Large intestine (tissue), 3 donors: ENCODE measurements at regions not wholly inside any gene's neighbourhood (a gene's known extent, or its start where the extent isn't known, plus 50 kb on each side); places are given as distances from the start of the nearest gene placed in this dataset.

Experiments used
- DNase-seq, 2 donors: peaks; one replicate each; pipeline versions ENCODE4 v3.0.0 to v3.0.0-alpha.2; 2013
- H3K27ac ChIP-seq: one replicate; pipeline ENCODE4 v1.5.1; 2013; ENCODE audit warnings: low read length
- H3K27me3 ChIP-seq: 2 replicates; pipeline ENCODE4 v1.6.1; 2013; ENCODE audit warnings: low read length; ENCODE audit not compliant: control insufficient read depth, insufficient read depth
- H3K36me3 ChIP-seq: 2 replicates; pipeline ENCODE4 v1.6.1; 2013; ENCODE audit warnings: low read length; ENCODE audit not compliant: control insufficient read depth, insufficient read depth
- H3K4me1 ChIP-seq: one replicate; pipeline ENCODE4 v1.6.1; 2013; ENCODE audit warnings: low read length; ENCODE audit not compliant: control insufficient read depth, insufficient read depth
- H3K4me3 ChIP-seq: one replicate; pipeline ENCODE4 v1.5.1; 2013; ENCODE audit warnings: low read length
- H3K9me3 ChIP-seq: one replicate; pipeline ENCODE4 v1.6.1; 2013; ENCODE audit warnings: mild to moderate bottlenecking, low read depth, low read length, moderate library complexity; ENCODE audit not compliant: control insufficient read depth
- WGBS: methylation state at CpG from one replicate; pipeline ENCODE4 v1.1.5; 2013; ENCODE audit warnings: low lambda C conversion rate; ENCODE audit not compliant: insufficient coverage; 5-methylcytosine and 5-hydroxymethylcytosine counted together

DNA sequence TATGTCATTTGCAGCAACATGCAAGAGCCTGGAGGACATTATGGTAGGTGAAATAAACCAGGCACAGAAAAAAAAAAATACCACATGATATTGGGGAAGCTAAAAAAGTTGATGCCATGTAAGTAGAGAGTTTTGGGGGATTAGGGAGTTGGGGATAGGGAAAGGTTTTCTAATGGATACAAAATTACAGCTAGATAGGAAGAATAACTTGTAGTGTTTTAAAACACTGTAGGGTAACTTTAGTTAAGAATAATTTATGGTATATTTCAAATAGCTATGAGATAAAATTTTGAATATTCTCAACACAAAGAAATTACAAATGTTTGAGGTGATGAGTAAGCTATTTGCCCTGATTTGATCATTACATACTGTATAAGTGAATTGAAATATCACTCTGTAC, 1456.7 kb upstream of the MIR17HG start:
- Histone ChIP-seq H3K9me3 (no peaks in the 10 kb centered on the region), H3K27ac (no peak overlapping the region), H3K4me3 (no peak overlapping the region), H3K36me3 (no peaks in the 10 kb centered on the region), H3K27me3 (no peaks in the 10 kb centered on the region), H3K4me1 (no peaks in the 10 kb centered on the region)
- DNase-seq: no peak

DNA sequence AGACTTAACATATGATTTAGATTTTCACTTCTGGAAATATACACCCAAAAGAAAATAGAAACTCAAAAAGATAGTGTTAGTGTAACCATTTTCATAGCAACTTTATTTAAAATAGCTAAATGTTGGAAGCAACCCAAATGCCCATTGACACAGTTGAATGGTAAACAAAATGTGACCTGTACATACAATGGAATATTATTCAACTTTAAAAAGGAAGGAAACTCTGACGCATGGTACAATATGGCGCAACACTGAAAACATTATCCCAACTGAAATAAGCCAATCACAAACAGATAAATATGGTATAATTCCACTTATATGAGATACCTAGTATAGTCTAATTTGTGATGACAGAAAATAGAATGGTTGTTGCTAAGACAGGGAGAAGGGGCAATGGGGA, 1456.1 kb upstream of the MIR17HG start:
- H3K27me3 ChIP-seq: no peaks in the 10 kb centered on the region
- H3K9me3 ChIP-seq: no peaks in the 10 kb centered on the region
- no peak for DNase-seq
- WGBS: 100% methylated on average over 1 of the region's 2 CpGs
- no peaks in the 10 kb centered on the region for H3K4me1 ChIP-seq
- no peak overlapping the region for H3K27ac ChIP-seq
- H3K4me3 ChIP-seq: no peak overlapping the region
- H3K36me3 ChIP-seq: no peaks in the 10 kb centered on the region

DNA sequence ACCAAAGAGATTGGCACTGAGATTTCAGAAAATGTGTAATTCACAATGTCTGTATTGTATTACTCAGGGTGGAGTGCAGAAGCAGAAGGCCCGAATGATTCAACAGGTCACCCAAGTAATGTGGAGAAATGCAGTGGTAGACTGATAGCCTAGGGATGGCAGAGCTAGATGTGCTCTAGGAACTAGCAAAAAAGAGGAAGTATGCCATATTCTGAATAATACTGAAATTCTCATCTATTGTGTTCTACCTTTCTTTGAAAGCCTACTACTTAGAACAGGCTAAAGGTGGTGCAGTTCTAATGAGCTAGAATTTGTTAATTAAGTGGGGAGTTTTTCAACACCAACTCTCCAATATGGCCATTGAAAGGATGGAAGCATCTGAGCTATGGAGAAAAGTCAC, 1449.8 kb upstream of the MIR17HG start:
- no peak overlapping the region for H3K4me3 ChIP-seq
- H3K9me3 ChIP-seq: no peaks in the 10 kb centered on the region
- no peak for DNase-seq
- 83% methylated on average over 1 of the region's 1 CpG for WGBS
- H3K4me1 ChIP-seq: no peaks in the 10 kb centered on the region
- no peaks in the 10 kb centered on the region for H3K27me3 ChIP-seq
- H3K36me3 ChIP-seq: no peaks in the 10 kb centered on the region
- no peak overlapping the region for H3K27ac ChIP-seq

DNA sequence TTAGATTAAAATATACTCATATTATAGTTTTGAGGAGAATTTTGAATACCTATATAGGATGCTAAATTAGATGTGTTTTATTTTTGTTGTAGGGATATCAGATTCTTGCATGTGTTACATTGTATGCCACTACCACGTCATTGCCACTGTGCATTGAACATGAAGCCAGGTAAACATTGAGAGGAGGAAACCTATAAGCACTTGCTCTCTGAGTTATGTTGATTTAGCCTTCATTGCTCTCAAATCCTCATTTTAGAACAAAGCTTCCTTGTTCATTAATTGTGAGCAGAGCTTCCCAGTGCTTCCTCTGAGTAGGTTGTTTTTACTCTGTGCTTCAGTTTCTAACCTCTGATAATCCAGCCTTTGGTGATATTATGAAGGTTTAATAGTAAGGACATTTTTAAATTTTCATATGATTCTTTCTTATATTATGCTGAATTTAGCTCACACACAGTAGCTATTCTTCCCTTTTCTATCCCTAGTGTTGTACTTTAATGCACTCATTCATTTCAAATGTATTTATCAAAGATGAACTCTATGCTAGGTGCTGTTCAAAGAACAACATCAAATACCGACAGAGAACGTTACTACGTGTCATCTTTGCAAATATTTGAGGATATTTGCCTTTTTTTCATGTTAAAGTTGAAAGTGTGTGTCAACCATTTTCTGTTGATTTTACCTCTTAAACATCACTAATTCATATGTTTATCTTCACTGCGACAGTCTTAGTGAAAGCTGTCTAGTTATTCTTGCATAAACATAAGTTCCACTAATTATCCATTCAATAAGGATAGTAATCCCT, 1448.0 kb upstream of the MIR17HG start:
- Histone ChIP-seq H3K4me1 (no peaks in the 10 kb centered on the region), H3K27me3 (no peaks in the 10 kb centered on the region), H3K36me3 (no peaks in the 10 kb centered on the region), H3K27ac (no peak overlapping the region), H3K4me3 (no peak overlapping the region), H3K9me3 (no peaks in the 10 kb centered on the region)
- 79% methylated on average over 4 of the region's 5 CpGs for WGBS
- no peak for DNase-seq

DNA sequence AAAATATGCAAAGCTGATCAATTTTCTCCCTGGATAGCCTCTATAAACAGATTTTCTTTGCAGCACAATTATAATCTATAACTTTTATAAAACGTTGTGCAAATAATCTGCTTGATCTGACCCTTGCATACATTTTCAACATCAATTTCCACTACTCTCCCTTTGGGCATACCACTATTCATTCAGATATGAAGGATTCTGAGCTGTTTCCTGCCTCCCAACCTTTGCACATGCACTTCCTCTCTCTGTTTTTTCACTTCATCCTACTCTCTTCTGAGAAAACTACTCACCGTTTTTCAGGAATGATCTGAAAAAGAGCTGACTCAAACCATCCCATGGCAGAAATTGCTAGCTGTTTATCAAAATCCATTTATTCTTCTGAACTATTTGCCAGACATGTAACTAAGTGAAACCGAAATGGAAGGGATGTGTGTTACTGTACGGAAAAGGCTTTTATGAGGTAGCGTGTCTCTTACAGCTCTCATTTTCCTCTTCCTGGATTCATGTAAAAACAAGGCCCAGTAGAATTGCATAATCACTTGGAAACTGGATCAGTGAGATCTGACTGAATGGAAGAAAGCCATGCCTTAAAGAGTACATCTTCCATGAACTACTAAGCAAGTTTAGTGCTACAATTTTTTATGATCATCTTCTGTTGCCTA, 1447.3 kb upstream of the MIR17HG start:
- DNase-seq: no peak
- 100% methylated on average over 3 of the region's 5 CpGs for WGBS
- no peak overlapping the region for H3K27ac ChIP-seq
- H3K27me3 ChIP-seq: no peaks in the 10 kb centered on the region
- no peaks in the 10 kb centered on the region for H3K4me1 ChIP-seq
- H3K4me3 ChIP-seq: no peak overlapping the region
- no peaks in the 10 kb centered on the region for H3K9me3 ChIP-seq
- H3K36me3 ChIP-seq: no peaks in the 10 kb centered on the region

DNA sequence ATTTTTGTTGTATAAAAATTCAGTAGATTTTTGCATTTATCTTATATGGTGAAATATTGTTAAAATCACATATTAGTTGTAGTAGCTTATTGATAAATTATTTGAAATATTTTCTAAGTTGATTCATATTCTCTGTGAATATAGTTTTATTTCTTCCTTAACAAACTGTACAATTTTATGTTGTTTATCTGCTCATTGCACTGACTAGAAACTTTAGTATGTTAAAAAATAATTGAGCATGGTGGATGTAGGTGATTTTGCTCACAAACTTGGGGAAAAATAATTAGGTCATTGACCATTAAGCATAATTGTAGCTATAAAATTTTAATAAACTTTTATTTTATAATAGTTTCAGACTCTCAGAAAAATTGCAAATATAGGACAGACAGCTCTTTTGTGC, 1445.3 kb upstream of the MIR17HG start:
- Histone ChIP-seq H3K27ac (no peak overlapping the region), H3K36me3 (no peaks in the 10 kb centered on the region), H3K9me3 (no peaks in the 10 kb centered on the region), H3K4me3 (no peak overlapping the region), H3K27me3 (no peaks in the 10 kb centered on the region), H3K4me1 (no peaks in the 10 kb centered on the region)
- DNase-seq: no peak

DNA sequence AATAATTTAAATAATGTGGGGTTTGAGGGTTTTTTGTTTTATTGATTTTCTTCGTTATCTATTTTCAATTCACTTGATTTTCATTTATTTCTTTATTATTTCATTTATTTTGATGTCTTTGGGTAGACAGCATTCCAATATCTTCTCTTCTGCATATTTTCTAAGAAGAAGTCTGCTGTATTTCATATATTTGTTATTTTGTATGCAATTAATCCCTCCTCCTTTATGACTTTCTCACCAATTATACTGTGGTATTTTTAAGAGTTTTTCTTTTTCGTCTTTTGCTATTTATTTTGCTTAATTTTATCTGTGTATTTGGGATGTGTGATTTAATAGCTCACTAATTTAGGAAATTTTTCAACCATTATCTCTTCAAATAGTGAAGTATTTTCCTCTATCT, 1444.4 kb upstream of the MIR17HG start:
- H3K27ac ChIP-seq: no peak overlapping the region
- H3K4me1 ChIP-seq: no peaks in the 10 kb centered on the region
- H3K36me3 ChIP-seq: no peaks in the 10 kb centered on the region
- WGBS: 64% methylated on average over 2 of the region's 2 CpGs
- H3K9me3 ChIP-seq: no peaks in the 10 kb centered on the region
- no peaks in the 10 kb centered on the region for H3K27me3 ChIP-seq
- no peak overlapping the region for H3K4me3 ChIP-seq
- no peak for DNase-seq

DNA sequence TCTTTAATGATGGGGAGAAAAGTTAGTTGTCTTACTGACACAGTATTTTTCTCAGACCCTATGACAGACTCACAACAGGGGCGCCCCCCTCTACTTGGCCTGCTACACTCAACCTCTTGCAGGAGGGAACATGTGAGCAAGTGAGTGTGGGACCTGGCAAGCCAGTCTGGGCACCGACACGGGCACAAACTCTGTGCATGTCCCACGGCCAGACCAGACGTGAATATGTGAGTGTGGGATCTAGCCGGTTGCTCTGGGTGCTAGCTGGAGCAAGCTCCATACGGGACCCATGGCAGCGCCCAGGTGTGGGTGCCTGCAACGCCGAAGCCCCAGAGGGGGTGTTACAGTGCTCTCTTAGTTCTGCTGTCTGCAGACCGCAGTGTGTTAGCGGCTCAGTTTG, 1437.3 kb upstream of the MIR17HG start:
- Histone ChIP-seq H3K4me1 (no peaks in the 10 kb centered on the region), H3K27ac (no peak overlapping the region), H3K4me3 (no peak overlapping the region), H3K27me3 (no peaks in the 10 kb centered on the region), H3K36me3 (no peaks in the 10 kb centered on the region), H3K9me3 (no peaks in the 10 kb centered on the region)
- DNase-seq: no peak
- no CpG with 5 or more reads among the region's 12 CpGs for WGBS

DNA sequence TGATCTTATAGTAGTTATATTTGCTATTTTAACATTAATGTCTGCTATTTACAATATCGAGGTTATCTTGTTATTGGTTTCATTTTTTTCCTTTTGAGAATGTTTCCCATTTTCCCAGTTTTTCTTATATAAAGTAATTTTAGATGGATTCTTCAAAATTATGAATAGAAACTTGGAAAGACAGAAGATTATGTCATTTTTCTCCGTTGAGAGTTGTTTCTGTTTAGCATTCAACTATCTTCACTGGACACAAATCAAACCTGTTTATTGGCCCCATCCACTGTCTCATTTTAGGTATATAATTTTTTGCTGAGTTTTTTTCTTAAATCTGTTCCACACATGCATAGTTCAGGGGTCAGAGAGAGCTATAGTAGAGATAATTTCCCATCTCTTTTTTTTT, 1430.9 kb upstream of the MIR17HG start:
- H3K27me3 ChIP-seq: no peaks in the 10 kb centered on the region
- no peak overlapping the region for H3K27ac ChIP-seq
- no peak overlapping the region for H3K4me3 ChIP-seq
- H3K9me3 ChIP-seq: no peaks in the 10 kb centered on the region
- no peaks in the 10 kb centered on the region for H3K36me3 ChIP-seq
- no peaks in the 10 kb centered on the region for H3K4me1 ChIP-seq
- WGBS: 86% methylated on average over 2 of the region's 2 CpGs
- DNase-seq: no peak

DNA sequence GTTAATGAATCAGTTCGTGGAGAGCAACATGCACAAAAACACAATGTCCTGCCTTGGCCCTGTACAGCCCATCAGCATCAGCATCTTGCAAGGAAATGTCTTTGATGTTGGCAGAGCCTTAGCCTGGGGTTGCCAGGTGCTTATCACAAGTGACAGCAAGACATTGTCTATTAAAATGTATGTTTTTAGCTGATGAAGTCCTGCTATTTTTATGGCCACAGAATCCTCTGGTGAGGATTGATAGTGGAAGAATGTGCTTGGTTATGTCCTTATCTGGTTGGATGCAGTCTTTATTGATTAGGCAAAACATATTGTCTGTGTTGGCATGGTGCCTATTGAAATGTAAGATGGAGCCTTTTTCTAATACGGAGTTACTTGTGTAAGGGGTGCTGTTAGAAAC, 1427.0 kb upstream of the MIR17HG start:
- no peak for DNase-seq
- H3K27me3 ChIP-seq: no peaks in the 10 kb centered on the region
- no peaks in the 10 kb centered on the region for H3K4me1 ChIP-seq
- no peak overlapping the region for H3K4me3 ChIP-seq
- no peaks in the 10 kb centered on the region for H3K36me3 ChIP-seq
- no peak overlapping the region for H3K27ac ChIP-seq
- H3K9me3 ChIP-seq: no peaks in the 10 kb centered on the region
- 57% methylated on average over 1 of the region's 2 CpGs for WGBS

DNA sequence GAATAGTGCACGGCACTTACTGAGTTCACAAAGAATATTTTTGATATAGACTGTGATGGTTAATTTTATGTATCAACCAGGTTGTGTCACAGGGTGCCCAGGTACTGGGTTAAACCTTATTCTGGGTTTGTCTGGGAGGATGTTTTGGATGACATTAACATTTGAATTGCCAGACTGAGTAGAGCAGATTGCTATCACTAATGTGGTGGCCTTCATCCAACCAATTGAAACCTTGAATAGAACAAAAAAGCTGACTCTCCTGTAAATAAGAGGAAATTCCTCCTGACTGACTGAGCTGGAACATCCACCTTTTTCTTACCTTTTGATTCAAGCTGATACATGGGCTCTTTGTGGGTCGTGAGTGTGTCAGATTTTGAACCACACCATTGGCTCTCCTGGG, 1424.4 kb upstream of the MIR17HG start:
- Histone ChIP-seq H3K36me3 (no peaks in the 10 kb centered on the region), H3K27ac (no peak overlapping the region), H3K4me3 (no peak overlapping the region), H3K4me1 (no peaks in the 10 kb centered on the region), H3K9me3 (no peaks in the 10 kb centered on the region), H3K27me3 (no peaks in the 10 kb centered on the region)
- no CpG with 5 or more reads among the region's 2 CpGs for WGBS
- no peak for DNase-seq
